HUES6 (cell line): ENCODE measurements at regions not wholly inside any gene's neighbourhood (a gene's known extent, or its start where the extent isn't known, plus 50 kb on each side); places are given as distances from the start of the nearest gene placed in this dataset.
"Not testable (repeated sequence)": the region's sequence is repeated elsewhere in the genome, so short reads cannot be mapped to it uniquely, and the experiment has no call there.

Experiments used
- H3K27ac ChIP-seq: 2 replicates; pipeline ENCODE4 v1.7.0; 2013; ENCODE audit warnings: low read depth, mild to moderate bottlenecking, low read length, inconsistent platforms
- H3K27me3 ChIP-seq: 2 replicates; pipeline ENCODE4 v1.6.1; 2013; ENCODE audit warnings: low read length; ENCODE audit not compliant: control insufficient read depth, insufficient read depth
- H3K36me3 ChIP-seq: 2 replicates; pipeline ENCODE4 v1.6.1; 2013; ENCODE audit warnings: low read length; ENCODE audit not compliant: control insufficient read depth, insufficient read depth
- H3K4me1 ChIP-seq: 2 replicates; pipeline ENCODE4 v1.6.1; 2013; ENCODE audit warnings: low read length; ENCODE audit not compliant: control insufficient read depth, insufficient read depth
- H3K4me3 ChIP-seq: 2 replicates; pipeline ENCODE4 v1.5.1; 2013; ENCODE audit warnings: low read depth, low read length
- H3K9ac ChIP-seq: one replicate; pipeline ENCODE4 v1.6.1; 2013; ENCODE audit warnings: mild to moderate bottlenecking, low read length
- H3K9me3 ChIP-seq: 2 replicates; pipeline ENCODE4 v1.6.1; 2013; ENCODE audit warnings: low read depth, low read length; ENCODE audit not compliant: control insufficient read depth, insufficient read depth

DNA sequence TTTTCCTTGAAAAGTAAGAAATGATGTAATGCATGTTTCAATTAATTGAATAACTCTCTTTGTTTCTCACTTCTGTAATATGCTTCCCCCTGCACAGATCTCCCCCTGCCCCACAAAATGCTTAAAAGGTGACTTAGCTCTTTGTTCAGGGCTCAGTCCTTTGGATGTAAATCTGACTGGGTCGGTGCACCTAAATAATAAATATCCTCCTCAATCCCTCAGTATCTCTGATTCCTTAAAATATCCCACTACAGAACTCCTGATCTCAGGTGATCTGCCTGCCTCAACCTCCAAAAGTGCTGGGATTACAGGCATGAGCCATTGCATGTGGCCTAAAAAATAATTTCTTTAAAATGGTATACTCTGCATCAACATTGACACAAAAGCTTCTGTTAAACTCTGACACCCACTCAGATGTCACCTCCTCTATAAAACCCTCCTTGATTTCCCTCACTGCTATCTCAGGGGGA lies 107.0 kb downstream of the ZNF429 start:
- no peak overlapping the region for H3K9ac ChIP-seq
- no peaks in the 10 kb centered on the region for H3K36me3 ChIP-seq
- peaks cover 53% of the 10 kb centered on the region for H3K9me3 ChIP-seq
- H3K27ac ChIP-seq, result no peak overlapping the region
- H3K27me3 ChIP-seq, result no peaks in the 10 kb centered on the region
- no peaks in the 10 kb centered on the region for H3K4me1 ChIP-seq
- no peak overlapping the region for H3K4me3 ChIP-seq

DNA sequence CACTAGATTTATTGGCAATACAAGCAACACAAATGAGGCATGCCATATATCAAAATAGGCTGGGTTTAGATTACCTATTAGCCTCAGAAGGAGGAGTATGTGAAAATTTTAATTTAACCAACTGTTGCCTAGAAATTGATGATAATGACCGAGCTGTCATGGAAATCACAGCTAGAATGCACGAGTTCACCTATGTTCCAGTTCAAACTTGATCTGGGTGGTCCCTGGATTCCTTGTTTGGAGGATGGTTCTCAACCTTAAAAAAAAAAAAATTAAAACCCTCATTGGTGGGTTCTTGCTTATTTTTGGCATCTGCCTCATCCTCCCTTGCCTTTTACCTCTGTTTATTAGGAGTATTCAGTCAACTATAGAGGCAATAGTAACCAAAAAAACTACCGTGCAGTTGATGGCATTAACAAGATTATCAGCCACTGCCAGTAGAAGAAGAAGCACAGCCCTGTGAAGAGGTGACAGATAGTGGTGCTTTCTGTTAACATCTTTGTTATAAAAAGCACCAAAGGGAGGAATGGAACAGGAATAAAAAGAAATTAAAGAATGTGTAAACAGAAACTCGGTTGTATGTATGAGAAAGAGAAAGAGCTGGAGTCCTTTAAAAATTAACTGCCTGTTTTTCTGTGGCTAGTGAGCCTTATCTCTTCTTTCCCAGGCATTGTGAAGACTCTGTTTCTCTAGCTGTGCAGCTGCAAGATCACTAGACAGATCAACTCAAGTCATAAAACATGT lies 106.4 kb downstream of the ZNF429 start:
- Histone ChIP-seq H3K9me3 (peaks cover 50% of the 10 kb centered on the region), H3K27me3 (no peaks in the 10 kb centered on the region), H3K9ac (no peak overlapping the region), H3K27ac (no peak overlapping the region), H3K4me1 (no peaks in the 10 kb centered on the region), H3K36me3 (no peaks in the 10 kb centered on the region), H3K4me3 (no peak overlapping the region)

DNA sequence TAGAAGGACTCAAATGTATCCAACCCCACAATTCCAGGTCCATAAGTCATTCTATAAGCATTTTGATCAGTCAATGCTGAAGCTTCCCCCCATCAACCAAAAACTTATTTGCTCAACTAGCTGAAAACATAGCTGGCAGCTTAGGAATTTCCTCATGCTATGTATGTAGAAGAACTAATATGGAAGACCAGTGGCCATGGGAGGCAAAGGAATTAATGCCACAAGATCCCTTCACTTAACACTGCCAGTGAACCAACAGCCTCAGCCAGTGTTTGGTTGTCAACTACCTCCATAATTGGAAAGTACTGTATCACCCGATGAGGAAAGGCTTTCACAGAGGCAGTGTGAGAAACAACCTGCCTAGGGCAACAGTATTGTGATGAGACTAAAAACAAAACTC lies 105.4 kb downstream of the ZNF429 start:
- Histone ChIP-seq H3K9ac (no peak overlapping the region), H3K36me3 (no peaks in the 10 kb centered on the region), H3K4me1 (no peaks in the 10 kb centered on the region), H3K27me3 (no peaks in the 10 kb centered on the region), H3K4me3 (no peak overlapping the region), H3K27ac (no peak overlapping the region), H3K9me3 (peaks cover 43% of the 10 kb centered on the region)

DNA sequence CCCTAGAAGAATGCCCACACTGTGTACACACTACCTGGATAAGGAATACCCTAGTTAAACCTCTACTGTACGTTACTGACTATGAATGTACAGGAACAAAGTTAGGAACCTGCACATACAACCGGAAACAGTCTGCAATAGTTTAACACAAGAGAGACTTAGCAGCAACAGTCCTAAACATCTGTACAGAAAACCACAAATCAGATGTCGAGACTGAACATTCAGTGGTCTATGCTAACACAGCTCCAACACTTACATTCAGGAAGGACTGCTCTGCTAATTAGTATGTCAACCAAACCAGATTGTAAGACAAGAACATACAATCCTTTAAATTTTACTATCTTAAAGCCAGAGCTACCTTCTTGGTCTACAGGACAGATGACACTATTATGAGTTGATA lies 104.9 kb downstream of the ZNF429 start:
- H3K9ac ChIP-seq, result no peak overlapping the region
- no peaks in the 10 kb centered on the region for H3K36me3 ChIP-seq
- H3K27ac ChIP-seq, result no peak overlapping the region
- H3K4me1 ChIP-seq, result no peaks in the 10 kb centered on the region
- no peak overlapping the region for H3K4me3 ChIP-seq
- H3K9me3 ChIP-seq, result peaks cover 44% of the 10 kb centered on the region
- H3K27me3 ChIP-seq, result no peaks in the 10 kb centered on the region

- Histone ChIP-seq H3K27me3 (no peaks in the 10 kb centered on the region), H3K9me3 (peaks cover 48% of the 10 kb centered on the region), H3K4me3 (no peak overlapping the region), H3K36me3 (no peaks in the 10 kb centered on the region), H3K9ac (no peak overlapping the region), H3K4me1 (peaks cover 4% of the 10 kb centered on the region; the same call in 1 of the 2 replicates), H3K27ac (no peak overlapping the region)
Observed at GRCh38 chr19:21608571-21608970, 103.2 kb downstream of the ZNF429 start.

- H3K36me3 ChIP-seq, result no peaks in the 10 kb centered on the region
- H3K27ac ChIP-seq, result no peak overlapping the region
- no peaks in the 10 kb centered on the region for H3K27me3 ChIP-seq
- H3K9me3 ChIP-seq, result peaks cover 47% of the 10 kb centered on the region
- no peak overlapping the region for H3K4me3 ChIP-seq
- H3K4me1 ChIP-seq, result peaks cover 4% of the 10 kb centered on the region; the same call in 1 of the 2 replicates
- no peak overlapping the region for H3K9ac ChIP-seq
Observed at GRCh38 chr19:21607449-21607848, 102.0 kb downstream of the ZNF429 start.

DNA sequence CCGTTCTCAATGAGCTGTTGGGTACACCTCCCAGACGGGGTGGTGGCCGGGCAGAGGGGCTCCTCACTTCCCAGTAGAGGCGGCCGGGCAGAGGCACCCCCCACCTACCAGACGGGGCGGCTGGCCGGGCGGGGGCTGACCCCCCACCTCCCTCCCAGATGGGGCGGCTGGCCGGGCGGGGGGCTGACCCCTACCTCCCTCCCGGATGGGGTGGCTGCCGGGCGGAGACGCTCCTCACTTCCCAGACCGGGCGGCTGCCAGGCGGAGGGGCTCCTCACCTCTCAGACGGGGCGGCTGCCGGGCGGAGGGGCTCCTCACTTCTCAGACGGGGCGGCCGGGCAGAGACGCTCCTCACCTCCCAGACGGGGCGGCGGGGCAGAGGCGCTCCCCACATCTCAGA lies 101.6 kb downstream of the ZNF429 start:
- H3K27me3 ChIP-seq, H3K27ac ChIP-seq, H3K4me1 ChIP-seq, H3K9ac ChIP-seq, H3K36me3 ChIP-seq, H3K4me3 ChIP-seq: not testable (repeated sequence)
- peaks cover 49% of the 10 kb centered on the region for H3K9me3 ChIP-seq

GRCh38 chr19:21606326-21606725 lies 100.9 kb downstream of the ZNF429 start:
- H3K4me1 ChIP-seq, H3K4me3 ChIP-seq, H3K27me3 ChIP-seq, H3K9ac ChIP-seq, H3K27ac ChIP-seq, H3K36me3 ChIP-seq: not testable (repeated sequence)
- peaks cover 46% of the 10 kb centered on the region for H3K9me3 ChIP-seq

GRCh38 chr19:21604951-21605476 lies 99.6 kb downstream of the ZNF429 start:
- Histone ChIP-seq H3K36me3 (no peaks in the 10 kb centered on the region), H3K9me3 (peaks cover 37% of the 10 kb centered on the region), H3K4me3 (peak overlapping the region; percentile 3; the same call in 1 of the 2 replicates), H3K9ac (no peak overlapping the region), H3K27me3 (no peaks in the 10 kb centered on the region), H3K4me1 (peaks cover 4% of the 10 kb centered on the region; the same call in 1 of the 2 replicates), H3K27ac (no peak overlapping the region)
